ENCODE measurements at regions not wholly inside any gene's neighbourhood (a gene's known extent, or its start where the extent isn't known, plus 50 kb on each side); places are given as distances from the start of the nearest gene placed in this dataset.

GRCh38 chr2:217521820-217522219, 481.0 kb downstream of the TNS1 start:
- H3K4me3 ChIP-seq (ENCODE audit: low read length), result no peak overlapping the region
- H3K27me3 ChIP-seq (ENCODE audit: control insufficient read depth, insufficient read depth, low read length), result no peaks in the 10 kb centered on the region
- no peaks in the 10 kb centered on the region for H3K4me1 ChIP-seq (ENCODE audit: control insufficient read depth, insufficient read depth, low read length)
- no peaks in the 10 kb centered on the region for H3K9me3 ChIP-seq (ENCODE audit: control insufficient read depth, low read length)
- H3K36me3 ChIP-seq (ENCODE audit: control insufficient read depth, insufficient read depth, low read length), result no peaks in the 10 kb centered on the region
- H3K9ac ChIP-seq (ENCODE audit: low read length), result no peak overlapping the region

GRCh38 chr2:217520356-217521010, 482.3 kb downstream of the TNS1 start:
- Histone ChIP-seq H3K9me3 (ENCODE audit: control insufficient read depth, low read length) (no peaks in the 10 kb centered on the region), H3K4me1 (ENCODE audit: control insufficient read depth, insufficient read depth, low read length) (no peaks in the 10 kb centered on the region), H3K36me3 (ENCODE audit: control insufficient read depth, insufficient read depth, low read length) (no peaks in the 10 kb centered on the region), H3K9ac (ENCODE audit: low read length) (no peak overlapping the region), H3K27me3 (ENCODE audit: control insufficient read depth, insufficient read depth, low read length) (no peaks in the 10 kb centered on the region), H3K4me3 (ENCODE audit: low read length) (no peak overlapping the region)

- Histone ChIP-seq H3K9me3 (ENCODE audit: control insufficient read depth, low read length) (no peaks in the 10 kb centered on the region), H3K9ac (ENCODE audit: low read length) (no peak overlapping the region), H3K27me3 (ENCODE audit: control insufficient read depth, insufficient read depth, low read length) (no peaks in the 10 kb centered on the region), H3K4me3 (ENCODE audit: low read length) (no peak overlapping the region), H3K4me1 (ENCODE audit: control insufficient read depth, insufficient read depth, low read length) (no peaks in the 10 kb centered on the region), H3K36me3 (ENCODE audit: control insufficient read depth, insufficient read depth, low read length) (no peaks in the 10 kb centered on the region)
Observed at GRCh38 chr2:217517402-217517801, 485.4 kb downstream of the TNS1 start.

- H3K27me3 ChIP-seq (ENCODE audit: control insufficient read depth, insufficient read depth, low read length), result no peaks in the 10 kb centered on the region
- H3K4me3 ChIP-seq (ENCODE audit: low read length), result no peak overlapping the region
- no peaks in the 10 kb centered on the region for H3K4me1 ChIP-seq (ENCODE audit: control insufficient read depth, insufficient read depth, low read length)
- no peak overlapping the region for H3K9ac ChIP-seq (ENCODE audit: low read length)
- no peaks in the 10 kb centered on the region for H3K36me3 ChIP-seq (ENCODE audit: control insufficient read depth, insufficient read depth, low read length)
- no peaks in the 10 kb centered on the region for H3K9me3 ChIP-seq (ENCODE audit: control insufficient read depth, low read length)
Observed at GRCh38 chr2:217515615-217516309, 487.0 kb downstream of the TNS1 start.

- Histone ChIP-seq H3K4me3 (ENCODE audit: low read length) (no peak overlapping the region), H3K4me1 (ENCODE audit: control insufficient read depth, insufficient read depth, low read length) (no peaks in the 10 kb centered on the region), H3K36me3 (ENCODE audit: control insufficient read depth, insufficient read depth, low read length) (no peaks in the 10 kb centered on the region), H3K27me3 (ENCODE audit: control insufficient read depth, insufficient read depth, low read length) (no peaks in the 10 kb centered on the region), H3K9me3 (ENCODE audit: control insufficient read depth, low read length) (no peaks in the 10 kb centered on the region), H3K9ac (ENCODE audit: low read length) (no peak overlapping the region)
Observed at GRCh38 chr2:217513258-217513657, 489.5 kb downstream of the TNS1 start.

- no peaks in the 10 kb centered on the region for H3K4me1 ChIP-seq (ENCODE audit: control insufficient read depth, insufficient read depth, low read length)
- no peaks in the 10 kb centered on the region for H3K36me3 ChIP-seq (ENCODE audit: control insufficient read depth, insufficient read depth, low read length)
- H3K9me3 ChIP-seq (ENCODE audit: control insufficient read depth, low read length), result no peaks in the 10 kb centered on the region
Observed at GRCh38 chr2:217512728-217513127, 490.1 kb downstream of the TNS1 start.

GRCh38 chr2:217512259-217512658, 490.5 kb downstream of the TNS1 start:
- no peaks in the 10 kb centered on the region for H3K9me3 ChIP-seq (ENCODE audit: control insufficient read depth, low read length)
- no peaks in the 10 kb centered on the region for H3K4me1 ChIP-seq (ENCODE audit: control insufficient read depth, insufficient read depth, low read length)
- no peak overlapping the region for H3K4me3 ChIP-seq (ENCODE audit: low read length)
- H3K27me3 ChIP-seq (ENCODE audit: control insufficient read depth, insufficient read depth, low read length), result no peaks in the 10 kb centered on the region
- no peaks in the 10 kb centered on the region for H3K36me3 ChIP-seq (ENCODE audit: control insufficient read depth, insufficient read depth, low read length)
- no peak overlapping the region for H3K9ac ChIP-seq (ENCODE audit: low read length)

More at GRCh38 chr2:217512728-217513127, 490.1 kb downstream of the TNS1 start:
- Histone ChIP-seq H3K4me3 (ENCODE audit: low read length) (no peak overlapping the region), H3K27me3 (ENCODE audit: control insufficient read depth, insufficient read depth, low read length) (no peaks in the 10 kb centered on the region), H3K9ac (ENCODE audit: low read length) (no peak overlapping the region)

- H3K36me3 ChIP-seq (ENCODE audit: control insufficient read depth, insufficient read depth, low read length), result no peaks in the 10 kb centered on the region
- no peak overlapping the region for H3K4me3 ChIP-seq (ENCODE audit: low read length)
- H3K9ac ChIP-seq (ENCODE audit: low read length), result no peak overlapping the region
- H3K4me1 ChIP-seq (ENCODE audit: control insufficient read depth, insufficient read depth, low read length), result no peaks in the 10 kb centered on the region
- H3K27me3 ChIP-seq (ENCODE audit: control insufficient read depth, insufficient read depth, low read length), result no peaks in the 10 kb centered on the region
- H3K9me3 ChIP-seq (ENCODE audit: control insufficient read depth, low read length), result no peaks in the 10 kb centered on the region
Observed at GRCh38 chr2:217511850-217512249, 490.9 kb downstream of the TNS1 start.

GRCh38 chr2:217510771-217511291, 492.0 kb downstream of the TNS1 start:
- no peaks in the 10 kb centered on the region for H3K4me1 ChIP-seq (ENCODE audit: control insufficient read depth, insufficient read depth, low read length)
- H3K4me3 ChIP-seq (ENCODE audit: low read length), result no peak overlapping the region
- H3K9ac ChIP-seq (ENCODE audit: low read length), result no peak overlapping the region
- H3K36me3 ChIP-seq (ENCODE audit: control insufficient read depth, insufficient read depth, low read length), result no peaks in the 10 kb centered on the region
- H3K9me3 ChIP-seq (ENCODE audit: control insufficient read depth, low read length), result no peaks in the 10 kb centered on the region
- no peaks in the 10 kb centered on the region for H3K27me3 ChIP-seq (ENCODE audit: control insufficient read depth, insufficient read depth, low read length)

GRCh38 chr2:217505303-217505702, 497.5 kb downstream of the TNS1 start:
- no peaks in the 10 kb centered on the region for H3K27me3 ChIP-seq (ENCODE audit: control insufficient read depth, insufficient read depth, low read length)
- no peaks in the 10 kb centered on the region for H3K9me3 ChIP-seq (ENCODE audit: control insufficient read depth, low read length)

GRCh38 chr2:217501887-217502286, 500.9 kb downstream of the TNS1 start:
- Histone ChIP-seq H3K4me3 (ENCODE audit: low read length) (no peak overlapping the region), H3K27me3 (ENCODE audit: control insufficient read depth, insufficient read depth, low read length) (no peaks in the 10 kb centered on the region), H3K4me1 (ENCODE audit: control insufficient read depth, insufficient read depth, low read length) (no peaks in the 10 kb centered on the region), H3K9me3 (ENCODE audit: control insufficient read depth, low read length) (no peaks in the 10 kb centered on the region), H3K36me3 (ENCODE audit: control insufficient read depth, insufficient read depth, low read length) (no peaks in the 10 kb centered on the region), H3K9ac (ENCODE audit: low read length) (no peak overlapping the region)

More at GRCh38 chr2:217505303-217505702, 497.5 kb downstream of the TNS1 start:
- H3K36me3 ChIP-seq (ENCODE audit: control insufficient read depth, insufficient read depth, low read length), result no peaks in the 10 kb centered on the region
- H3K4me1 ChIP-seq (ENCODE audit: control insufficient read depth, insufficient read depth, low read length), result no peaks in the 10 kb centered on the region
- H3K4me3 ChIP-seq (ENCODE audit: low read length), result no peak overlapping the region
- no peak overlapping the region for H3K9ac ChIP-seq (ENCODE audit: low read length)

GRCh38 chr2:217497843-217498377, 504.9 kb downstream of the TNS1 start:
- H3K4me3 ChIP-seq (ENCODE audit: low read length), result no peak overlapping the region
- no peaks in the 10 kb centered on the region for H3K4me1 ChIP-seq (ENCODE audit: control insufficient read depth, insufficient read depth, low read length)
- no peak overlapping the region for H3K9ac ChIP-seq (ENCODE audit: low read length)
- H3K27me3 ChIP-seq (ENCODE audit: control insufficient read depth, insufficient read depth, low read length), result no peaks in the 10 kb centered on the region
- no peaks in the 10 kb centered on the region for H3K9me3 ChIP-seq (ENCODE audit: control insufficient read depth, low read length)
- no peaks in the 10 kb centered on the region for H3K36me3 ChIP-seq (ENCODE audit: control insufficient read depth, insufficient read depth, low read length)
